AG04450 (cell line): ENCODE measurements at regions not wholly inside any gene's neighbourhood (a gene's known extent, or its start where the extent isn't known, plus 50 kb on each side); places are given as distances from the start of the nearest gene placed in this dataset.
A peak's percentile ranks its signal among the peaks of the same experiment; 100 is the strongest.

Experiments used
- CTCF ChIA-PET: fragments of 300-600, 350-600 bp; formaldehyde crosslinking; extraction: SDS; loops from one replicate; lab custom pipeline; 2022; ENCODE audit warnings: antibody characterized with exemption, inconsistent platforms; lab: Charles Lee
- POLR2A ChIA-PET: fragments of 350-600 bp; formaldehyde crosslinking; extraction: SDS; loops from one replicate; lab custom pipeline; 2021; ENCODE audit warnings: antibody characterized with exemption, inconsistent platforms; lab: Yijun Ruan, JAX
- DNase-seq: peaks from one replicate; pipeline ENCODE4 v3.0.0-alpha.2; 2011; ENCODE audit warnings: low read depth, low spot score
- H3K27ac ChIP-seq: one replicate; pipeline ENCODE4 v1.5.1; 2012; ENCODE audit warnings: low read depth, low read length, control low read depth
- H3K27me3 ChIP-seq: one replicate; pipeline ENCODE4 v1.6.0; 2012; ENCODE audit warnings: low read length; ENCODE audit not compliant: control insufficient read depth, insufficient read depth
- H3K4me3 ChIP-seq: 2 replicates; pipeline ENCODE4 v1.5.1; 2011; ENCODE audit warnings: mild to moderate bottlenecking, low read depth, low read length, control low read depth
- H3K9me3 ChIP-seq: 2 replicates; pipeline ENCODE4 v1.5.1; 2012; ENCODE audit warnings: low read length; ENCODE audit not compliant: control insufficient read depth, insufficient read depth
- CTCF ChIP-seq: IDR thresholded peaks from 2 replicates; pipeline ENCODE4 v1.5.1; 2011; ENCODE audit warnings: low read depth, low read length, control low read depth, inconsistent platforms

DNA sequence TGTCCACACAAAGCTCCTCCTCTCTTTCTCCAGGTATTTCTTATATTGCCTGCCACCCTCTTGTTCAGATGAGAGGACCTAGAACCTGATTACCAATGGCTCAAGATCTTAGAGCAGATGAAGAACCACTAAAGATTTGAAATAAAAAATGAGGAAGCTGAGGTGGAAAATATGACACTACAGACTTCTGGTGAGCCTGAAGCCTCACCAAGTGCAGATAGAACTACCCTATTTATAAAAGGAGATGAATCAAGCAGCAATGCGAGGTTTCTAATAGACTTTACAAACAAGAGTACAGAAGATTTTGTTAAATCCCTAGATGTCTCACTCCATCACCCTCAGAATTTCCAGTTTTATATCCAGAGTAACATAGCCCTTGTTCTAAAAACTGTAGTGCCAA is 345.8 kb downstream of the TBC1D4 start:
- peaks cover 5% of the 10 kb centered on the region; the same call in 1 of the 2 replicates for H3K9me3 ChIP-seq
- ChIA-PET POLR2A (no interaction called here), CTCF (no interaction called here)
- H3K4me3 ChIP-seq, result no peak overlapping the region
- no peak for TF ChIP-seq CTCF
- H3K27me3 ChIP-seq, result no peaks in the 10 kb centered on the region
- DNase-seq, result no peak
- peak overlapping the region; percentile 69 for H3K27ac ChIP-seq

DNA sequence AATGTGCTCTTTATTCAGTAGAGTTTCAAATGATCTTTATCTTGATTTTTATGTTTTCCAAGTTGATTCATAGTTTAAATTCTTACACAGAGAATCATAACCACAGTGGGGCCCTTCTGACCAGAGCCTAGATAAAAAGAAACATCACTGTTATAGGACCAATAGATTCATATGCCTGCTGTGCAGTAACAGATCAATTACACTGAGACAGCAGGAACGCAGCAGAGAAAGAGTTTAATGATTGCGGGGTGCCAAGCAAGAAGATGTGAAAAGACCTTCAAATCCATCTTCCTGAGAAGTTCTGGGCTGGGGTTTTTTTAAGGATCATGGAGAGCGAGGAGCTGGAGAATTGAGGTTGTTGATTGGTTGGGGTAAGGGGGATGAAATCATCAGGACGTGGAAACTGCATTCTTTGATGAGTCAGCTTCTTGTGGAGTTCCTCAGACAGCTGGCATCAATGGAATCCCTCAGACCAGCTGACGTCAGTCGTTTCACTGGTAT is 346.6 kb downstream of the TBC1D4 start:
- POLR2A ChIA-PET, result interaction anchor here (0.6 kb wide), 1 partner anchor 1001 kb away, joined by 3 read pairs; the partner anchor contains the start of gene KLF12
- DNase-seq, result peak; percentile 81
- Histone ChIP-seq H3K4me3 (no peak overlapping the region), H3K27ac (peak overlapping the region; percentile 54), H3K9me3 (peaks cover 5% of the 10 kb centered on the region; the same call in 1 of the 2 replicates), H3K27me3 (no peaks in the 10 kb centered on the region)
- TF ChIP-seq CTCF, result no peak
- CTCF ChIA-PET, result no interaction called here

- CTCF ChIA-PET, result no interaction called here
- no peak for DNase-seq
- POLR2A ChIA-PET, result no interaction called here
Measured at GRCh38 chr13:75132701-75133695, 349.0 kb downstream of the TBC1D4 start.

DNA sequence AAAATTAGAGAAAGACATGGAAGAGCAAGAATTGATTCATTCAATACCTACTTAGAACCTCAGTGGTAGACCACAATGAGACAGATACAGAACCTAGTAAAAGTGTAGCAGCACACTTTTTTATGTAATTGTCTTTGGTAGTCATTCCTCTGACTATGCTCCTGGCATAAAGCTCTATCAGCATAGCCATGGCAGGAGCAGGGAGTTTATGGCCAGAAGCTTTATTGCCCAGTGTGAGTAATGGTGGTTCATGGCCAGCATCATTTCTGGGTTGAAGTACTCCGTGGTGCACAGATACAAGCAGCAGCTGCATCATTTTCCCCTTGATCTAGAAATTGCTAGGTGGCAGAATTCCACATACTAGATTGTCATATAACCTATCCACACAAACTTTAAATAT is 352.6 kb downstream of the TBC1D4 start:
- POLR2A ChIA-PET, result no interaction called here
- CTCF ChIA-PET, result no interaction called here
- H3K27me3 ChIP-seq, result no peaks in the 10 kb centered on the region
- no peak for DNase-seq
- H3K27ac ChIP-seq, result no peak overlapping the region
- TF ChIP-seq CTCF, result no peak
- no peaks in the 10 kb centered on the region for H3K9me3 ChIP-seq
- no peak overlapping the region for H3K4me3 ChIP-seq

More at GRCh38 chr13:75132701-75133695, 349.0 kb downstream of the TBC1D4 start:
- Histone ChIP-seq H3K4me3 (no peak overlapping the region), H3K27me3 (no peaks in the 10 kb centered on the region), H3K27ac (no peak overlapping the region), H3K9me3 (no peaks in the 10 kb centered on the region; the same call in 1 of the 2 replicates)
- no peak for TF ChIP-seq CTCF

DNA sequence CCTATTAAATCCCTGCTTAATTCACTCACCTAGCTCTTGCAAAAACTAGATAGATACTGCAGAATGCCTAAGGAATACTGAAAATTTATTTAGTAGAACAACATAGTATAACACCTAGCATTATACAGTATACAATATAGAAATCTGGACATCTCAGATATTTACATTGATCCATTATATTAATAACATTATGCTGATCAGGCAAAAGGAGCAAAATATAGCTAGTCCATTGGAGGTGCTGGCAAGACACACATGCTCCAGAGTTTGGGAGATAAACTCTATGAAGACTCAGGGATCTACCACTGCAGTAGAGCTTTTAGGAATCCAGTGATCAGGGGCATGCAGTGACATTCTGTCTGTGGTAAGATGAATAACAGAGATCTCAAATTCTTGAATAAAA is 357.6 kb downstream of the TBC1D4 start:
- no peak overlapping the region for H3K27ac ChIP-seq
- ChIA-PET POLR2A (no interaction called here), CTCF (no interaction called here)
- no peaks in the 10 kb centered on the region for H3K9me3 ChIP-seq
- DNase-seq, result no peak
- H3K27me3 ChIP-seq, result no peaks in the 10 kb centered on the region
- no peak for TF ChIP-seq CTCF
- no peak overlapping the region for H3K4me3 ChIP-seq
